ENCODE measurements at regions not wholly inside any gene's neighbourhood (a gene's known extent, or its start where the extent isn't known, plus 50 kb on each side); places are given as distances from the start of the nearest gene placed in this dataset.

DNA sequence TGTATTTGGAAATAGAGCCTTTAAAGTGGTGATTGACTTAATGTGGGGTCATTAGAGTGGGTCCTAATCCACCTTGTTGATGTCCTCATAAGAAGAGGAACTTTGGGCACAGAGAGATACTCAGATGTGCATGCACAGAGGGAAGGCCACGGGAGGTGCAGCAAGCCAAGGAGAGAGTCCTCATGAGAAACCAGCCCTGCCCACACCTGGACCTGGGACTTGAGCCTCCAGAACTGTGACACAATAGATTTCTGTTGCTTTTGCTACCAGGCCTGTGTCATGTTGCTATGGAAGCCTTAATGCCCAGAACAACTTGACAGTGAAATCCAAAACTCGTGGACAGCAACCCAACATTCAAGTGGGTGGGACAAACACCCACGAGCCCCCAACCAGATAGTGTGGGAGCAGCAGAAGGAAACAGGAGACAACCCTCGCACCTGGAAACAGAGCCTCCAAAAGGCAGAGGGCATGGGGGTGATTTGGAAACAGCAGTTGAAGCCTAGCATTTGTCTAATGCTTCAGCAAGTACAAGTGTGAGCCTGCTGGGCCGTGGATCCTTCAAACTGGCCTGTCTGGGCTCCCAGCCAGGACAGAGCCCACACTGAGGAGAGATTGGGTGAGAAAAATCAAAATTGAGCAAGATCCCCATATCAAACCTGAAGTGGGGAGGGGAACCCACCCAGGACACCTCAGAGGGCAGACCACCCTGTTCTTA is 201.0 kb upstream of the CST7 start:
- no peak for TF ChIP-seq EP300 (IDR thresholded peaks at IDR 0.05; ENCODE audit: low read depth)
- no peak for TF ChIP-seq POLR2A (IDR thresholded peaks at IDR 0.05)
- TF ChIP-seq POLR2AphosphoS5 (IDR thresholded peaks at IDR 0.05), result no peak
- TF ChIP-seq, protein P1, sequence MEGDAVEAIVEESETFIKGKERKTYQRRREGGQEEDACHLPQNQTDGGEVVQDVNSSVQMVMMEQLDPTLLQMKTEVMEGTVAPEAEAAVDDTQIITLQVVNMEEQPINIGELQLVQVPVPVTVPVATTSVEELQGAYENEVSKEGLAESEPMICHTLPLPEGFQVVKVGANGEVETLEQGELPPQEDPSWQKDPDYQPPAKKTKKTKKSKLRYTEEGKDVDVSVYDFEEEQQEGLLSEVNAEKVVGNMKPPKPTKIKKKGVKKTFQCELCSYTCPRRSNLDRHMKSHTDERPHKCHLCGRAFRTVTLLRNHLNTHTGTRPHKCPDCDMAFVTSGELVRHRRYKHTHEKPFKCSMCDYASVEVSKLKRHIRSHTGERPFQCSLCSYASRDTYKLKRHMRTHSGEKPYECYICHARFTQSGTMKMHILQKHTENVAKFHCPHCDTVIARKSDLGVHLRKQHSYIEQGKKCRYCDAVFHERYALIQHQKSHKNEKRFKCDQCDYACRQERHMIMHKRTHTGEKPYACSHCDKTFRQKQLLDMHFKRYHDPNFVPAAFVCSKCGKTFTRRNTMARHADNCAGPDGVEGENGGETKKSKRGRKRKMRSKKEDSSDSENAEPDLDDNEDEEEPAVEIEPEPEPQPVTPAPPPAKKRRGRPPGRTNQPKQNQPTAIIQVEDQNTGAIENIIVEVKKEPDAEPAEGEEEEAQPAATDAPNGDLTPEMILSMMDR (IDR thresholded peaks at IDR 0.05), result no peak
- in situ Hi-C loops (cut with MboI; ENCODE audit: low pct_ligation_motif_present in 1 of 4, low pct_unique_long_range_greater_than_20kb in 1 of 4, low sequenced_read_pairs in 3 of 4) (no loop called here), intact Hi-C loops (cut with DNase I; ENCODE audit: low total_unique reads) (no loop called here)
- DNase-seq, result no peak
- Histone ChIP-seq H3K27ac (no peak overlapping the region), H3K4me3 (no peak overlapping the region), H3K27me3 (no peaks in the 10 kb centered on the region), H3K4me1 (peaks cover 0 to 8% (median 3%) of the 10 kb centered on the region in 4 donors), H3K36me3 (no peaks in the 10 kb centered on the region), H3K9me3 (no peaks in the 10 kb centered on the region)
- WGBS, 2 donors (ENCODE audit: low coverage in 1 of 2), result 84 to 100% methylated on average over 1 to 5 of the region's 5 CpGs

DNA sequence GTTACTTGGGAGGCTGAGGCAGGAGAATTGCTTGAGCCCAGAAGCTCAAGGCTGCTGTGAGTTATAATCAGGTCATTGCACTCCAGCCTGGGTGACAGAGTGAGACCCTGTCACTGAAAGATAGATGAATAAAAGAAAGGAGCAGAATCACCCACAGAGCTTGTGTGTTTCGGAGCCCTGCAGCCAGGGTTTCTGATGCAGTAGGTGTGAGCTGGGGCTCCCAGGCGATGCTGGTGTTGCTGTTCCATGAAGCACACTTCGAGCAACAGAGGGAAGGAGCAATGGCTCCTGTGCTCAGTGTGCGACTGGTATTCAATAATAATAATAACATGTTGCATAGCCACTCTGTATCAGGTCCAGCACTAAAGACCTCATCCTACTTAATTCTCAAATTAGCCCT is 197.5 kb upstream of the CST7 start:
- Histone ChIP-seq H3K4me1 (peaks cover 0 to 4% (median under 1%) of the 10 kb centered on the region in 4 donors), H3K27me3 (no peaks in the 10 kb centered on the region), H3K4me3 (no peak overlapping the region), H3K9me3 (no peaks in the 10 kb centered on the region), H3K27ac (no peak overlapping the region), H3K36me3 (no peaks in the 10 kb centered on the region)
- WGBS, 2 donors (ENCODE audit: low coverage in 1 of 2), result 95% methylated on average over 4 of the region's 4 CpGs; no CpG with 5 or more reads in 1 of the 2 donors
- no peak for DNase-seq
- intact Hi-C loops (cut with DNase I; ENCODE audit: low total_unique reads), result loop anchor here (5.0 kb wide), 1 partner anchor 116 kb away; no protein-coding TSS in a partner anchor
- in situ Hi-C loops (cut with MboI; ENCODE audit: low pct_ligation_motif_present in 1 of 4, low pct_unique_long_range_greater_than_20kb in 1 of 4, low sequenced_read_pairs in 3 of 4), result no loop called here
- TF ChIP-seq, protein P1 (IDR thresholded peaks at IDR 0.05), result no peak
- no peak for TF ChIP-seq POLR2AphosphoS5 (IDR thresholded peaks at IDR 0.05)
- TF ChIP-seq POLR2A (IDR thresholded peaks at IDR 0.05), result no peak
- no peak for TF ChIP-seq EP300 (IDR thresholded peaks at IDR 0.05; ENCODE audit: low read depth)

- no peaks in the 10 kb centered on the region for H3K4me1 ChIP-seq
- intact Hi-C loops (cut with DNase I; ENCODE audit: low total_unique reads) (loop anchor here (5.0 kb wide), 1 partner anchor 115 kb away; no protein-coding TSS in a partner anchor), in situ Hi-C loops (cut with MboI; ENCODE audit: low pct_ligation_motif_present in 1 of 4, low pct_unique_long_range_greater_than_20kb in 1 of 4, low sequenced_read_pairs in 3 of 4) (no loop called here)
- H3K4me3 ChIP-seq, result no peak overlapping the region
- TF ChIP-seq EP300 (IDR thresholded peaks at IDR 0.05; ENCODE audit: low read depth), result no peak
- TF ChIP-seq POLR2A (IDR thresholded peaks at IDR 0.05), result no peak
- no peak for TF ChIP-seq POLR2AphosphoS5 (IDR thresholded peaks at IDR 0.05)
- TF ChIP-seq, protein P1 (IDR thresholded peaks at IDR 0.05), result no peak
- no peak overlapping the region for H3K27ac ChIP-seq
- no peaks in the 10 kb centered on the region for H3K9me3 ChIP-seq
- WGBS, 2 donors (ENCODE audit: low coverage in 1 of 2), result 92 to 100% methylated on average over 3 to 6 of the region's 6 CpGs
- H3K27me3 ChIP-seq, result no peaks in the 10 kb centered on the region
- H3K36me3 ChIP-seq, result no peaks in the 10 kb centered on the region
- DNase-seq, result no peak
These were observed 196.5 kb upstream of the CST7 start for GRCh38 chr20:24752612-24753011.

- in situ Hi-C loops (cut with MboI; ENCODE audit: low pct_ligation_motif_present in 1 of 4, low pct_unique_long_range_greater_than_20kb in 1 of 4, low sequenced_read_pairs in 3 of 4) (no loop called here), intact Hi-C loops (cut with DNase I; ENCODE audit: low total_unique reads) (loop anchor here (5.0 kb wide), 1 partner anchor 114 kb away; no protein-coding TSS in a partner anchor)
- WGBS, 2 donors (ENCODE audit: low coverage in 1 of 2), result 80% methylated on average over 4 of the region's 4 CpGs; no CpG with 5 or more reads in 1 of the 2 donors
- H3K36me3 ChIP-seq, result no peaks in the 10 kb centered on the region
- no peaks in the 10 kb centered on the region for H3K27me3 ChIP-seq
- no peaks in the 10 kb centered on the region for H3K9me3 ChIP-seq
- no peak for TF ChIP-seq POLR2AphosphoS5 (IDR thresholded peaks at IDR 0.05)
- TF ChIP-seq POLR2A (IDR thresholded peaks at IDR 0.05), result no peak
- TF ChIP-seq EP300 (IDR thresholded peaks at IDR 0.05; ENCODE audit: low read depth), result no peak
- TF ChIP-seq, protein P1 (IDR thresholded peaks at IDR 0.05), result no peak
- H3K4me1 ChIP-seq, result no peaks in the 10 kb centered on the region
- DNase-seq, result no peak
- H3K4me3 ChIP-seq, result no peak overlapping the region
- no peak overlapping the region for H3K27ac ChIP-seq
These were observed 195.9 kb upstream of the CST7 start for GRCh38 chr20:24753130-24753529.

Data from transverse colon (tissue), 4 donors.